PC-9 (cell line): ENCODE measurements at regions not wholly inside any gene's neighbourhood (a gene's known extent, or its start where the extent isn't known, plus 50 kb on each side); places are given as distances from the start of the nearest gene placed in this dataset.

Experiments
- BruUV-seq: library from RNA; stranded (reverse); fragments of 400-500 nt; replicated peaks from 2 replicates; lab custom pipeline; 2021; lab: Mats Ljungman, UMichigan
- CTCF ChIA-PET: fragments of 300-600 bp; sonication (Branson Sonifier 250); formaldehyde crosslinking; loops from one replicate; lab custom pipeline; 2022; ENCODE audit warnings: antibody characterized with exemption; lab: Charles Lee
- POLR2A ChIA-PET: fragments of 300-600 bp; sonication (Branson Sonifier 250); formaldehyde crosslinking; loops from one replicate; lab custom pipeline; 2022; ENCODE audit warnings: antibody characterized with exemption; ENCODE audit not compliant: unreplicated experiment; lab: Charles Lee
- DNase-seq, 2 experiments: peaks; one replicate each; pipeline versions ENCODE4 v3.0.0 to v3.0.0-alpha.2; 2015 to 2022; ENCODE audit warnings: mixed read lengths in 1 of 2
- H2AFZ ChIP-seq: fragments of 200-600 bp; sonication (generic); 2 replicates; pipeline ENCODE4 v1.8.1; 2017; ENCODE audit warnings: antibody characterized with exemption
- H3F3A ChIP-seq: fragments of 200-600 bp; sonication (generic); 2 replicates; pipeline ENCODE4 v1.8.1; 2017; ENCODE audit warnings: antibody characterized with exemption, mild to moderate bottlenecking, low read depth; ENCODE audit not compliant: insufficient read depth
- H3K27ac ChIP-seq: fragments of 200-600 bp; sonication (generic); 2 replicates; pipeline ENCODE4 v1.6.1; 2016; ENCODE audit warnings: mixed run types
- H3K27me3 ChIP-seq: fragments of 200-600 bp; sonication (generic); 2 replicates; pipeline ENCODE4 v1.6.1; 2016; ENCODE audit warnings: low read depth, mixed run types; ENCODE audit not compliant: insufficient read depth
- H3K36me3 ChIP-seq: fragments of 200-600 bp; sonication (generic); 2 replicates; pipeline ENCODE4 v1.6.1; 2016; ENCODE audit warnings: low read depth, mixed run types
- H3K4me1 ChIP-seq: fragments of 200-600 bp; sonication (generic); replicated peaks from 2 replicates; pipeline ENCODE4 v1.6.1; 2016; ENCODE audit warnings: mixed run types; ENCODE audit not compliant: insufficient read depth
- H3K4me2 ChIP-seq: fragments of 200-600 bp; sonication (generic); 2 replicates; pipeline ENCODE4 v1.6.1; 2017; ENCODE audit warnings: mixed run types
- H3K4me3 ChIP-seq: fragments of 200-600 bp; sonication (generic); 2 replicates; pipeline ENCODE4 v1.6.1; 2016; ENCODE audit warnings: mixed run types
- H3K79me2 ChIP-seq: fragments of 200-600 bp; sonication (generic); 2 replicates; pipeline ENCODE4 v1.6.1; 2017; ENCODE audit warnings: low read depth, mixed run types
- H3K9me2 ChIP-seq: fragments of 200-600 bp; sonication (generic); 2 replicates; pipeline ENCODE4 v1.8.1; 2017; ENCODE audit warnings: mild to moderate bottlenecking; ENCODE audit not compliant: insufficient read depth
- H3K9me3 ChIP-seq: fragments of 200-600 bp; sonication (generic); 2 replicates; pipeline ENCODE4 v1.8.1; 2016; ENCODE audit warnings: low read depth; ENCODE audit not compliant: insufficient read depth
- H4K20me1 ChIP-seq: fragments of 200-600 bp; sonication (generic); 2 replicates; pipeline ENCODE4 v1.8.1; 2017; ENCODE audit not compliant: insufficient read depth
- EZH2 ChIP-seq: fragments of 200-600 bp; sonication (generic); IDR thresholded peaks from 2 replicates; pipeline ENCODE4 v1.8.0; 2017; ENCODE audit warnings: antibody characterized with exemption, low read depth
- intact Hi-C: fragments of 100-400 bp; cut with micrococcal nuclease; formaldehyde crosslinking; loops from one replicate; pipeline ENCODE4 v1.10.0; 2022; ENCODE audit not compliant: unreplicated experiment
- TF ChIP-seq, protein P1 (sequence below): fragments of 200-600 bp; sonication (generic); conservative IDR thresholded peaks from 2 replicates; pipeline ENCODE4 v1.6.1; 2017; ENCODE audit warnings: mixed run types, antibody characterized with exemption, mild to moderate bottlenecking, moderate library complexity

DNA sequence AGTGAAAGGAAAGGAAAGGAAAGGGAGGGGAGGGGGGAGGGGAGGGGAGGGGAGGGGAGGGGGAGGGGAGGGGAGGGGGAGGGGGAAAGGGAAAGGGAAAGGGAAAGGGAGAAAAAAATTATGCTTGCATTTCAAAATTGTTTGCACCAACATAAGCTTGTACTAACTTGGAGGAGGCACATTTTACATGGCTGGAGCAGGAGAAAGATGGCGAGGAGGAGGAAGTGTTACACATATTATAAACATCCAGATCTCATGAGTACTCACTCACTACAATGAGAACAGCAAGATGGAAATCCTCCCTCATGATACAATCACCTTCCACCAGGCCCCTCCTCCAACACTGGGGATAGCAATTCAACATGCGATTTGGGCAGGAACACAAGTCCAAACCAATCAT, 660.2 kb upstream of the CDH2 start:
- H3K9me3 ChIP-seq: no peaks in the 10 kb centered on the region
- no peak overlapping the region for H3K4me2 ChIP-seq
- no peak overlapping the region for H2AFZ ChIP-seq
- H3K27ac ChIP-seq: no peak overlapping the region
- no peaks in the 10 kb centered on the region for H4K20me1 ChIP-seq
- ChIA-PET CTCF (no interaction called here), POLR2A (no interaction called here)
- H3K36me3 ChIP-seq: no peaks in the 10 kb centered on the region
- 0 out of 2 replicates have a peak, but pooled peaks cover 4% of the 10 kb centered on the region for H3F3A ChIP-seq
- no peaks in the 10 kb centered on the region; the same call in 1 of the 2 replicates for H3K9me2 ChIP-seq
- H3K4me1 ChIP-seq: peaks cover 8% of the 10 kb centered on the region; the same call in 1 of the 2 replicates
- H3K79me2 ChIP-seq: no peaks in the 10 kb centered on the region
- intact Hi-C loops: loop anchor here (10.0 kb wide), 1 partner anchor 1462 kb away; no protein-coding TSS in a partner anchor
- H3K27me3 ChIP-seq: no peaks in the 10 kb centered on the region
- H3K4me3 ChIP-seq: no peak overlapping the region
- TF ChIP-seq EZH2: no peak
- TF ChIP-seq, protein P1, sequence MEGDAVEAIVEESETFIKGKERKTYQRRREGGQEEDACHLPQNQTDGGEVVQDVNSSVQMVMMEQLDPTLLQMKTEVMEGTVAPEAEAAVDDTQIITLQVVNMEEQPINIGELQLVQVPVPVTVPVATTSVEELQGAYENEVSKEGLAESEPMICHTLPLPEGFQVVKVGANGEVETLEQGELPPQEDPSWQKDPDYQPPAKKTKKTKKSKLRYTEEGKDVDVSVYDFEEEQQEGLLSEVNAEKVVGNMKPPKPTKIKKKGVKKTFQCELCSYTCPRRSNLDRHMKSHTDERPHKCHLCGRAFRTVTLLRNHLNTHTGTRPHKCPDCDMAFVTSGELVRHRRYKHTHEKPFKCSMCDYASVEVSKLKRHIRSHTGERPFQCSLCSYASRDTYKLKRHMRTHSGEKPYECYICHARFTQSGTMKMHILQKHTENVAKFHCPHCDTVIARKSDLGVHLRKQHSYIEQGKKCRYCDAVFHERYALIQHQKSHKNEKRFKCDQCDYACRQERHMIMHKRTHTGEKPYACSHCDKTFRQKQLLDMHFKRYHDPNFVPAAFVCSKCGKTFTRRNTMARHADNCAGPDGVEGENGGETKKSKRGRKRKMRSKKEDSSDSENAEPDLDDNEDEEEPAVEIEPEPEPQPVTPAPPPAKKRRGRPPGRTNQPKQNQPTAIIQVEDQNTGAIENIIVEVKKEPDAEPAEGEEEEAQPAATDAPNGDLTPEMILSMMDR: no peak
- BruUV-seq: no TSS peak
- no peak for DNase-seq

DNA sequence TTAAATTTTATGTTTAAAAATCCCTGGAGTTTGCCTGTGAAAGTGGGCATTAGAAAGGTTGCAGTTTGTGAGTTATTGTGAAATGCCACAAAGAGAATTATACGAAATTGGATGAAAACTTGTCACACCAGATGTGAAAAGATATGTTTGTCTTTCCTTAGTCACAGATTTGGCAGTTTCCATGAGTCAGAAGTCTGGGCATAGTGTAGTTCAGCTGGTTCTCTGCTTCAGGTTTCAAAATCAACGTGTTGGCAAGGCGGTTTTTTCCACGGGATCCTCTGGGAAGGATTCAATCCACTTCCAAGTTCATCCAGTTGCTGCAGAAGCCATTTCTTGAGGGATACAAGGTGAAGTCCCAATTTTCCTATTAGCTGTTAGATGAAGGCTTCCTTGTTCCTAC, 658.0 kb upstream of the CDH2 start:
- no peaks in the 10 kb centered on the region for H3K9me2 ChIP-seq
- TF ChIP-seq, protein P1: no peak
- no peak for TF ChIP-seq EZH2
- peak overlapping the region; percentile 38 for H3K4me2 ChIP-seq
- intact Hi-C loops: loop anchor here (10.0 kb wide), 1 partner anchor 1460 kb away; no protein-coding TSS in a partner anchor
- no peaks in the 10 kb centered on the region for H3K79me2 ChIP-seq
- 0 out of 2 replicates have a peak, but pooled peaks cover 4% of the 10 kb centered on the region for H3F3A ChIP-seq
- CTCF ChIA-PET: no interaction called here
- DNase-seq: peak; percentile 22 to 73
- no TSS peak for BruUV-seq
- H4K20me1 ChIP-seq: no peaks in the 10 kb centered on the region
- H3K4me3 ChIP-seq: no peak overlapping the region
- H3K36me3 ChIP-seq: no peaks in the 10 kb centered on the region
- POLR2A ChIA-PET: no interaction called here
- H3K9me3 ChIP-seq: no peaks in the 10 kb centered on the region
- peaks cover 8% of the 10 kb centered on the region; the same call in 1 of the 2 replicates for H3K4me1 ChIP-seq
- H3K27me3 ChIP-seq: no peaks in the 10 kb centered on the region
- 0 out of 2 replicates have a peak overlapping the region, but pooled peaks have one; percentile 19 for H3K27ac ChIP-seq
- H2AFZ ChIP-seq: 0 out of 2 replicates have a peak overlapping the region, but pooled peaks have one; percentile 22

DNA sequence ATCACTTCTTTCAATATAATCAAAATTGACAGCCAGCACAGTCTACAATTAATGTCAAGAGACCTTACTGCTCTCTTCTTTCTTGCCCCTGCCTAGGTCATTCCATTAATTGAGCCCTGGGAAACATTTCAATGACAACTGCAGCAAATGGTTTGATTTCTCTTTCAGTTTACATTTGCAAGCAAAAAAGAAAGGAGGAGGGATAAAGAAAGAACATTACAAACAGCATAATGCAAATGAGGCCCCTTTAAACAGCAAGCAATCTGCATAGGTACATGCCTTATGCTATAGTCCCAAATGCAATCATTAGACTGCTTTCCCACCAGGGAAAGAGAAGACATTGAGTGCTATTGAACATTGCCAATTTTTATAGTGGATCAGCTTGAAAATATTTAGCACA, 655.0 kb upstream of the CDH2 start:
- intact Hi-C loops: loop anchor here (10.0 kb wide), 1 partner anchor 1457 kb away; no protein-coding TSS in a partner anchor
- no peak for DNase-seq
- POLR2A ChIA-PET: no interaction called here
- Histone ChIP-seq H3K9me3 (no peaks in the 10 kb centered on the region), H3F3A (0 out of 2 replicates have a peak, but pooled peaks cover 4% of the 10 kb centered on the region), H3K27ac (no peak overlapping the region), H2AFZ (no peak overlapping the region), H3K36me3 (no peaks in the 10 kb centered on the region), H3K4me1 (peaks cover 13% of the 10 kb centered on the region; the same call in 1 of the 2 replicates), H3K9me2 (no peaks in the 10 kb centered on the region), H3K79me2 (no peaks in the 10 kb centered on the region), H3K4me3 (no peak overlapping the region), H3K4me2 (no peak overlapping the region), H4K20me1 (no peaks in the 10 kb centered on the region), H3K27me3 (no peaks in the 10 kb centered on the region)
- CTCF ChIA-PET: no interaction called here
- BruUV-seq: no TSS peak
- no peak for TF ChIP-seq EZH2
- TF ChIP-seq, protein P1: no peak
